Muscle layer of duodenum (tissue), 2 donors: ENCODE measurements at regions not wholly inside any gene's neighbourhood (a gene's known extent, or its start where the extent isn't known, plus 50 kb on each side); places are given as distances from the start of the nearest gene placed in this dataset.
"Not testable (repeated sequence)": the region's sequence is repeated elsewhere in the genome, so short reads cannot be mapped to it uniquely, and the experiment has no call there.

Source experiments
- H3K27ac ChIP-seq: one replicate; pipeline ENCODE4 v1.7.0; 2013; ENCODE audit warnings: mild to moderate bottlenecking, low read length
- H3K27me3 ChIP-seq: one replicate; pipeline ENCODE4 v1.7.0; 2013; ENCODE audit warnings: low read depth, mild to moderate bottlenecking, control low read depth, low read length
- H3K36me3 ChIP-seq, 2 donors: one replicate each; pipeline ENCODE4 v1.7.0; 2013; ENCODE audit warnings: low read length in 2 of 2, control low read depth in 1 of 2, mild to moderate bottlenecking in 1 of 2; ENCODE audit not compliant: insufficient read depth in 2 of 2, control insufficient read depth in 1 of 2
- H3K4me1 ChIP-seq, 2 donors: one replicate each; pipeline ENCODE4 v1.7.0; 2013; ENCODE audit warnings: low read length in 2 of 2, mild to moderate bottlenecking in 2 of 2, control low read depth in 1 of 2, moderate library complexity in 1 of 2; ENCODE audit not compliant: insufficient read depth in 2 of 2, control insufficient read depth in 1 of 2
- H3K4me3 ChIP-seq, 2 donors: one replicate each; pipeline ENCODE4 v1.7.0; 2013; ENCODE audit warnings: low read length in 2 of 2, low read depth in 1 of 2, mild to moderate bottlenecking in 1 of 2
- H3K9me3 ChIP-seq, 2 donors: one replicate each; pipeline ENCODE4 v1.7.0; 2013; ENCODE audit warnings: low read length in 2 of 2, control low read depth in 1 of 2, mild to moderate bottlenecking in 1 of 2; ENCODE audit not compliant: control insufficient read depth in 1 of 2
- donor health status: healthy.

- peaks cover 0 to 6% of the 10 kb centered on the region in 2 donors for H3K4me1 ChIP-seq
- no peaks in the 10 kb centered on the region for H3K36me3 ChIP-seq
- H3K27me3 ChIP-seq, result no peaks in the 10 kb centered on the region
- H3K4me3 ChIP-seq, result no peak overlapping the region
- no peaks in the 10 kb centered on the region for H3K9me3 ChIP-seq
- H3K27ac ChIP-seq, result no peak overlapping the region
Observed at GRCh38 chr3:162601101-162601670, 1104.6 kb downstream of the OTOL1 start.

DNA sequence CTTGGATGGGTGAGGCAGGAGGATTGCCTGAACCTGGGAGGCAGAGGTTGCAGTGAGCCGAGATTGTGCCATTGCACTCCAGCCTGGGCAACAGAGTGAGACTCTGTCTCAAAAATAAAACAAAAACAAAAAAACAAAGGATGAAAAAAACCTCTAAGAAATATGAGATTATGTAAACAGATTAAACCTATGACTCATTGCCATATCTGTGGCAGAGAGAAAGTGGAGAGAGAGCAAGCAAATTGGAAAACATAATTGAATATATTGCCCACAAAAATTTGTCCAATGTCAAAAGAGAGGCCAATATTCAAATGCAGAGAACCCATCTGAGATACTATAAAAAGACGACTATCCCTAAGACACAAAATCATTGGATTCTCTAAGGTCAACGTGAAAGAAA, 1106.0 kb downstream of the OTOL1 start:
- H3K4me1 ChIP-seq, result peaks cover 0 to 3% of the 10 kb centered on the region in 2 donors
- H3K4me3 ChIP-seq, result no peak overlapping the region
- H3K36me3 ChIP-seq, result no peaks in the 10 kb centered on the region
- no peaks in the 10 kb centered on the region for H3K27me3 ChIP-seq
- H3K27ac ChIP-seq, result no peak overlapping the region
- no peaks in the 10 kb centered on the region for H3K9me3 ChIP-seq

GRCh38 chr3:162605651-162606204, 1109.1 kb downstream of the OTOL1 start:
- Histone ChIP-seq H3K36me3 (no peaks in the 10 kb centered on the region), H3K4me1 (no peaks in the 10 kb centered on the region), H3K4me3 (no peak overlapping the region), H3K27ac (no peak overlapping the region), H3K9me3 (no peaks in the 10 kb centered on the region), H3K27me3 (no peaks in the 10 kb centered on the region)

GRCh38 chr3:162610261-162610660, 1113.7 kb downstream of the OTOL1 start:
- H3K27me3 ChIP-seq, result no peaks in the 10 kb centered on the region
- no peaks in the 10 kb centered on the region for H3K9me3 ChIP-seq
- H3K4me3 ChIP-seq, result no peak overlapping the region
- H3K27ac ChIP-seq, result no peak overlapping the region
- no peaks in the 10 kb centered on the region for H3K36me3 ChIP-seq
- H3K4me1 ChIP-seq, result no peaks in the 10 kb centered on the region

- Histone ChIP-seq H3K4me3 (no peak overlapping the region), H3K4me1 (no peaks in the 10 kb centered on the region), H3K27me3 (no peaks in the 10 kb centered on the region), H3K9me3 (no peaks in the 10 kb centered on the region), H3K27ac (no peak overlapping the region), H3K36me3 (no peaks in the 10 kb centered on the region)
Observed at GRCh38 chr3:162612991-162613390, 1116.4 kb downstream of the OTOL1 start.

- Histone ChIP-seq H3K4me3 (no peak overlapping the region), H3K36me3 (no peaks in the 10 kb centered on the region), H3K4me1 (no peaks in the 10 kb centered on the region), H3K9me3 (peaks cover 0 to 7% of the 10 kb centered on the region in 2 donors), H3K27ac (no peak overlapping the region), H3K27me3 (no peaks in the 10 kb centered on the region)
Observed at GRCh38 chr3:162626172-162626571, 1129.6 kb downstream of the OTOL1 start.

DNA sequence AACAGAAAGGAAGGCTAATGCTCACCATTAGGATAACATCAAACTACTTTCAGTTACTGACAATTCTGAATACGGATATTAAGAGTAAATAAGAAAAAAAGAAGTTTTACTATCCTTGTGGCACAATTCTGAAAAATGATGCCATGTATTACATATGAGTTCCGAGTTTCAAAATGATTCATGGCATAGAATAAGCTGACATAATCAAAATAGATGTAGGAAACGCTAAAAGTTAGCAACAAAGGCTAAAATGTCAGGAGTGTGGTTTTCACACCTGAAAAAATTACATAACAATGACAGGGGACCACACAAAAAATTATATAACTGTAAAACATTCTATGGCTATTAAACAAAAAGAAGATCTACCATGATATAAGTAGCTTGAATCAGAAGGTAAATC, 1131.9 kb downstream of the OTOL1 start:
- H3K36me3 ChIP-seq, result no peaks in the 10 kb centered on the region
- no peaks in the 10 kb centered on the region for H3K4me1 ChIP-seq
- no peaks in the 10 kb centered on the region for H3K9me3 ChIP-seq
- no peaks in the 10 kb centered on the region for H3K27me3 ChIP-seq
- H3K27ac ChIP-seq, result no peak overlapping the region
- H3K4me3 ChIP-seq, result no peak overlapping the region

DNA sequence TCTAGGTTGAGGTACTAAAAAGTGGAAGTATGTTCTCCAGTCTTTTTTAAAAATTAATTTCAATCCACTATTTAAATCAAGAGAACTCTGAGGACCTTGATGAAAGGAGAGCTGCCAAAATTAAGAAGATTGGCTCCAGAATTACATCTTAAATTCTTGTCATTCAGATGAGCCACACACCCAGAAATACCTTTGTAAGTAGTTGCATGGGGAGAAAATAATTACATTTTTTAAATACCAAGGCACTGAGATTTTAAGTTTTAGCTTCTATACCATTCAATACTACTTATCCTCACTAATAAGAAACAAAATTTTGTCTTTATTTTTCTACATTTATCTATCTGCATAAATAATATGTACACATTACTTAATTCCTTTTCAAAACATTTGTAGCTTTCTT, 1132.8 kb downstream of the OTOL1 start:
- H3K4me3 ChIP-seq, result no peak overlapping the region
- no peaks in the 10 kb centered on the region for H3K4me1 ChIP-seq
- H3K27ac ChIP-seq, result no peak overlapping the region
- no peaks in the 10 kb centered on the region for H3K9me3 ChIP-seq
- H3K36me3 ChIP-seq, result no peaks in the 10 kb centered on the region
- H3K27me3 ChIP-seq, result no peaks in the 10 kb centered on the region

GRCh38 chr3:162632672-162633071, 1136.1 kb downstream of the OTOL1 start:
- no peaks in the 10 kb centered on the region for H3K4me1 ChIP-seq
- H3K27me3 ChIP-seq, result no peaks in the 10 kb centered on the region
- no peak overlapping the region for H3K27ac ChIP-seq
- H3K36me3 ChIP-seq, result no peaks in the 10 kb centered on the region
- peaks cover 0 to 7% of the 10 kb centered on the region in 2 donors for H3K9me3 ChIP-seq
- no peak overlapping the region for H3K4me3 ChIP-seq

DNA sequence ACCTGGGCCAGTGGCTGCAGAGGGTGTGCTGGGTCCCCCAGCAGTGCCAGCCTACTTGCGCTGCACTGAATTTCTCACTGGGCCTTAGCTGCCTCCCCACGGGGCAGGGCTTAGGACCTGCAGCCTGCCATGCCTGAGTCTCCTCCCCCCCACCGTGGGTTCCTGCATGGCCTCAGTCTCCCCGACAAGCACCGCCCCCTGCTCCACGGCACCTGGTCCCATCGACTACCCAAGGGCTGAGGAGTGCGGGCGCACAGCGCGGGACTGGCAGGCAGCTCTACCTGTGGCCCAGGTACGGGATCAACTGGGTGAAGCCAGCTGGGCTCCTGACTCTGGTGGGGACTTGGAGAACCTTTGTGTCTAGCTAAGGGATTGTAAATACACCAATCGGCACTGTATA, 1143.6 kb downstream of the OTOL1 start:
- H3K36me3 ChIP-seq, H3K9me3 ChIP-seq, H3K27me3 ChIP-seq, H3K4me3 ChIP-seq, H3K27ac ChIP-seq, H3K4me1 ChIP-seq: not testable (repeated sequence)

DNA sequence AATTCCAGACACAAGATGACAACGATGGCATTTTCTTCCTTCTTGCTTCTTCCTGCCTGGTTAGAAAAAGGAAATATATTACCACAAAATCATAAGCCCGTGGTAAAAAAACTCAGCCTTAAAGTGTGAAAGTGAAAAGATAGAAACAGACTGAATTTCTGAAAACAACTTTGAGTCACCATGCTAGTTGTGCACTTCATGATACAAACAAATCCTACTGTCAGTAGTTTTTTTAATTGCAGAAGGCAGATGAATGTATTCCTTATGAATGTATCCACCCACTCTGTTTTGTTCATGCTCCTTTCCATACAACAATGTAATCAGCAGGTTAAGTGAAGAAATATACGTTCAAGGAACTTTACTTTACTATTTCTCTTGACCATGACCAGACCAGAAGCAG, 1144.7 kb downstream of the OTOL1 start:
- peaks cover 0 to 8% of the 10 kb centered on the region in 2 donors for H3K9me3 ChIP-seq
- H3K27ac ChIP-seq, result no peak overlapping the region
- H3K36me3 ChIP-seq, result no peaks in the 10 kb centered on the region
- no peaks in the 10 kb centered on the region for H3K4me1 ChIP-seq
- H3K27me3 ChIP-seq, result no peaks in the 10 kb centered on the region
- no peak overlapping the region for H3K4me3 ChIP-seq

GRCh38 chr3:162641907-162642306, 1145.3 kb downstream of the OTOL1 start:
- Histone ChIP-seq H3K27me3 (no peaks in the 10 kb centered on the region), H3K4me1 (no peaks in the 10 kb centered on the region), H3K4me3 (no peak overlapping the region), H3K27ac (no peak overlapping the region), H3K36me3 (no peaks in the 10 kb centered on the region), H3K9me3 (peaks cover 0 to 7% of the 10 kb centered on the region in 2 donors)
